T-helper 9 cell (primary cell): ENCODE measurements at regions not wholly inside any gene's neighbourhood (a gene's known extent, or its start where the extent isn't known, plus 50 kb on each side); places are given as distances from the start of the nearest gene placed in this dataset.
"Not testable (repeated sequence)": the region's sequence is repeated elsewhere in the genome, so short reads cannot be mapped to it uniquely, and the experiment has no call there.

Experiments used
- DNase-seq: peaks from one replicate; pipeline ENCODE4 v3.0.0-alpha.2; 2020

DNA sequence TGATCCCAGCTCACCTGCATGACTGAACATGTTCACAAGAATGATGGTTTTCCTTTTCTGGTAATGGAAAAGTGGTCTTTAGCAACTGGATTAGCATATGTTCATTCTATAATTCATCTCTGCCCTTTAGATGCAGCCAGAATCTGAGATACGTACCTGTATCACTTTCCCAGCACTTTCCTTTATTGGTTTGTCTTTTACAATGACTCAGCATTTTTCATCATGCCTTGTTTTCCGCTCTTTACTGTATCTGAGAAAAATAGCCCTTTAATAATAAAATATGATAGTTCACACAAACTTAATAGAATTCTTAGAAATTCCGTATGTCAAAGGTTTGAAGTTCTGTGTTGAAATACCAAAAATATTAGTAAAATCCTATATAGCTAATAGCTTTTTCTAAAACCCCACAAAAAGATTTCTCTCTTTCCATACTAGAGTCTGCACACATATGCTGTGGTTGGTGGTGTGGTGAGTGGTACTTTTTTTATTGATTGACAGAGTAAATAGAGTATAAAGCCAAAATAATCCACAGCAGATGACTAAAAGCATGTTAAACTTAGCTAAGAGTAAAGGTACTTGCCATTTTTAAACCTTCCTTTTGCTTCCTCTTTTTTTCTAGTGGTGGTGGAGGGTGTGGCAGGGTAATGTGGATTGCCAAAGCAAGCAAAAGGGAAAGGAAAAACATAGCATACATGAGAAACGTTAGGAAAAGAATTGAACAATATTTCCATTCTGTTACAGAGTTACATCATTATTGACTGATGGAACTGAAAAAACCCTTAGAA lies 328.9 kb upstream of the RBMS3 start:
- DNase-seq: no peak

DNA sequence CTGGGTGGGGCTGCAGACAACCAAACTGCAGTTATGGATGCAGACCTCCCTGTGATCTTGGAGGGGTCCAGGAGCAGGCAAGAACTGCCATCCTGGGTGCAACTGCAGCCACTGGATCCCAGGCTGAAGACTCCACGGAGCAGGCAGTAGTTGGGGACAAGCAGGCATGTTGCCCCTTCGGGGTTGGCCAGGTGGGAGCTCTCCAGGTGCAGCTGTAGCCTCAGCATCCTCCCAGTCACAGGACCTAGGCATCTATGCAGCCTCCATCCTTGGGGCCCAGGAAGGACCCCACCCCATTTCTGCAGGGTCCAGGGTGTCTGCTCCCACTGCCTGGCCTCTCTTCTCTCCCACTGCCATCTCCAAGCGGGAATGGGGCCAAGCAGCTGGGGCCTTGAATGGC lies 322.2 kb upstream of the RBMS3 start:
- no peak for DNase-seq

DNA sequence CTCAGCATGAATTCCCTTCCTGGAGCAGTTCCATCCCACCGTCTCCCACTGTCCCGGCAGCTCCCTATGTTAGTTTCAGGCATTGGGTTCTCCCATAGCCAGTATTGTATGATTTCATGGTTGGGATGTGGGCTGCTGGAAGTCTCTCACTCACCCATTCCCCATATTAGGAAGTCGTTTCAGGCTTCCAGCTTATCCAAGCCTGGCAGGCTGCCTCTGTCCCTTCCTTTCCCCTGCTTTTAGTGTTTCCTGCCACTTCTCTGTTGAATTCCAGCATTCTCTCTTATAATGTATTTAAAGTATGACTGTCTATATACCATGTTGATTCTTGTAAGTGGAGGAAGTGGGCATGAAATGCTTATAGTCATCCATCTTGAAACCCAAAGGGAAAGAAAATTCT lies 309.7 kb upstream of the RBMS3 start:
- no peak for DNase-seq

DNA sequence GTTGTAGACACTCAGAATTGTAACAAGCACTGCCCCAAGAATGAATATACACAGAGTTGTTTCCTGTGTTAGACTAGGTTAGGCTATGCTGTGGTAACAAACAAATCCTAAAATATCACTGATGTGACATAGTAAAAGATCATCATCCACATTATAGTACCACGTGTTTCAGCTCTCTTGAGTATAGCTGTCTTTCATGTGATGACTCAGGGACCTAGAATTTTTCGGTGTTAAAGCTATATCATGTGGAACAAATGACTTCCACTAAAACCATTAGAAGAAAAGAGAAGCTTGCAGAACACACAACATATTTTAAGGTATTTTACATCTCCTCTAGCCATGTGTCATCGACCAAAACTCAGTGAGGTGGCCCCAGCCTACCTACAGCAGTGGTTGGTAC lies 307.9 kb upstream of the RBMS3 start:
- DNase-seq: no peak

DNA sequence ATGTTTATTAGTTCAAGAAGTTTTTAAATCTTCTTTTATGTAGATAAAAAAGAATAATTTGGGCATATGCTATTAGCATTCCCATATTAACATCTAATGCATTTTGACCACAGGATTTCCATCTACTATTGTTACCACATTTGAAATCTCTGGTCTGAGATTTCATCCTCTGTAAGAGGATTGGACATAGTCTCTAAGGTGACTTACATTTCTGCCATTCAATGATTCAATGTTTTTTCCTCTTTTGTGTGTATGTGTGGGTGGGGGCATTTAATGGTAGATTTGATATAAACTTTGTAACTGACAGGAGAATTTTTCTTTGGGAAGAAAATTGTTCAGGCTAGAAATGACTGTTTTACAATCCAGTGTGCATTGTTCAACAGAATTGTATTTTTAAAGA lies 307.3 kb upstream of the RBMS3 start:
- DNase-seq: no peak

DNA sequence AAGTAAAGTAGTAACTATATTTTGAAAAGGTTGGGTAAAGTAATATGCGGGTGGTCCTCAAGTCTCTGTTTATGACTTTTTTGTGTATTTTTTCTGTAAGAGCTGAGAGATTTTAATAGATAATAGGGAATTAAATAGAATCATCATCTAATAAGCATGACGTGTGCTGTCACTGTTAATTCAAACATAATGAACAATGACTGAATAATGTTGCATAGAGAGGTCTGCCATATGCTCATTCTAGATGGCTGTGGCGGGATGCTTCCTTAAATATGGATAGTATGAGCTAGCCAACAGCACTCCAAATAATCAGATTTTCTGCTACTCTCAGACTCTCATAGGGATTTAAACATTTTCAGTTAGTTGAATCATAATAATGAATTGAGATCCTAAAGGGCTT lies 302.8 kb upstream of the RBMS3 start:
- DNase-seq: no peak

DNA sequence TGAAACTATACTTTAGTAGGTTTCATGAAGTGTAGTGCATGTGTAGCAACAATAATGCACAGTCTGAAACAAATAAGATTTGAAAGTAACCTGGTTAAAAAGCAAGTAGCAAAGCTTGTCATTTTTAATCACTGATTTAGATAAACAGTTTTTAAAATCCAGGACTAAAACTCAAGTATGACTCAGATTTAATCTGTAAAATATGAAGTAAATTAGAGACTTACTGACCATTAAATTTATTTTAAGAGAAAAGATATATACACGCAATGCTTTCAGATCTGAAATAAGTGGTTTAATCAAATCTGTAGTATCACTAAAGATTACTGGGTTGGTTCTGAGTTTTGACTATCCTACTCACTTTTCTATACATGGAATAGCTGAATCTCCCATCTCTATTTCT lies 300.7 kb upstream of the RBMS3 start:
- DNase-seq: no peak

DNA sequence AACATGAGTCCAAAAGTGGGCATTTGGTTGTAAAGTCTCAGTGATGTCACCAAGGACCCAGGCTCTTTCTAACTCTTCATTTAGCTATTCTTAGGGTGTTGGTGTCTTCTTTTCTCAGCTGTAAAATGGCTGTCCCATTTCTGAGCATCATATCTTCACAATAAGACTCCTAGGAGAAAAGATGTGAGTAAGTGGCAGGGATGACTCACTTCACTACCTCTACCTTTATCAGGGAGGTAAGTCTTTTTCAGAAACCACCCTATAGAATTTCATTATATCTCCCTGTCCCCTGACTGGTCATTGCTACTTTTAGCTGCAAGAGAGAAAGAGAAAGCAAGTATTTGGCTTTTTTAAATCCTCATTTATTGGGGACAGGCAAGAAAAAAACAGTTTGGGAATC lies 300.2 kb upstream of the RBMS3 start:
- DNase-seq: no peak

DNA sequence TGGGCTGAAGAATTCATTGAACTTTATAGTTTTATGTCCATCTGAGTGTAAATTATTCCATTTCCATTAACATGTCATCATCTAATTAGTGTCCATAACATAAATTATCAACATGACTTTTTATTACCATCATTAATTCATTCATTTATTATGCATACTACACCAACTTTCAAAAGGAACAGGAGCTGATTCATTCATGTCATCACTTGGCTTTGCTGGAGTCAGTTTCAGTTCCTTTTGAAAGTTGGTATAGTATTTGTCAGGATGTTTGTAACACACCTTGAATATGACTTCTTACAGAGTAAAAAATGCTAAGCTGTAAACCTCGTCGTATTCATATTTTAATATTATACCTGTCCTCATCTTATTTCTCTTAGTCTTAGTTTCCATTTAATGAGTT lies 298.0 kb upstream of the RBMS3 start:
- DNase-seq: no peak

DNA sequence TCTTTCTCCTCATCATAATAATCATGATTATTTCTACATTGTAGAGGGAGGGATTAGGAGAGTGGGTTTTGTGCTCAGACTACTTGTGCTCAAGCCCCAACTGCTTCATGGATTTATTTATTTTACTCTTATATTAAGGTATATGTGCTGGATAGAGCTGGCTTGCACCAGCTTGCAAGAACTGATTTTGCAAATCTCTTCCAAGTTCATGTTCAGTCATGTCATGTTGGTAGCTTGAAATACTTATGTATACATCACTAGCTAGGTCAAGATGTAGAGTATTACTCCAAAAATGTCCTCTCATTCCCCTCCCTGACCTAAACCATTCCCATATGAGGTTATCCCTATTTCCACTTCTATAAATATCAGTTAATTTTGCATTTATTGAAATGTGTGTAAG lies 293.9 kb upstream of the RBMS3 start:
- no peak for DNase-seq

DNA sequence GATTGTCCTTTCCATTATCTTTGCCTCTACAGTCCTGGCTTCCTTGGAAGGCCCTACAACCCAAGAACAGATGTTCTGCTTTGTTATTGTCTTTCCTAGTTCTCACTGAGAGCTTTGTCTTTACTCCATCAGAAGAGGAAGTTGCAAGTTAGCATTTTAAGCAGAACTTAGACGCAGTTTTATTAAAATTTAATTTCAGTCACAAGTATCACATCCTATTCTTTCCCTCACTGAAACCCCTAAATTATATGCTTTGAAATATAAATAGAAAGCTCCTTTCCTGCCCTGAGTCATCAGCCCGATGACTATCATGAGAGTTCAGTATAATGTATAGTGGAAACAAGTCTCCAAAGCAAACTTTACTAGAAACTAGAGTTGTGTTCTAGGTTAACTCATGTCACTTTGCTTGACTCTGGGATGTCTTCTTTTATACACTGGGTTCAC lies 291.2 kb upstream of the RBMS3 start:
- no peak for DNase-seq

DNA sequence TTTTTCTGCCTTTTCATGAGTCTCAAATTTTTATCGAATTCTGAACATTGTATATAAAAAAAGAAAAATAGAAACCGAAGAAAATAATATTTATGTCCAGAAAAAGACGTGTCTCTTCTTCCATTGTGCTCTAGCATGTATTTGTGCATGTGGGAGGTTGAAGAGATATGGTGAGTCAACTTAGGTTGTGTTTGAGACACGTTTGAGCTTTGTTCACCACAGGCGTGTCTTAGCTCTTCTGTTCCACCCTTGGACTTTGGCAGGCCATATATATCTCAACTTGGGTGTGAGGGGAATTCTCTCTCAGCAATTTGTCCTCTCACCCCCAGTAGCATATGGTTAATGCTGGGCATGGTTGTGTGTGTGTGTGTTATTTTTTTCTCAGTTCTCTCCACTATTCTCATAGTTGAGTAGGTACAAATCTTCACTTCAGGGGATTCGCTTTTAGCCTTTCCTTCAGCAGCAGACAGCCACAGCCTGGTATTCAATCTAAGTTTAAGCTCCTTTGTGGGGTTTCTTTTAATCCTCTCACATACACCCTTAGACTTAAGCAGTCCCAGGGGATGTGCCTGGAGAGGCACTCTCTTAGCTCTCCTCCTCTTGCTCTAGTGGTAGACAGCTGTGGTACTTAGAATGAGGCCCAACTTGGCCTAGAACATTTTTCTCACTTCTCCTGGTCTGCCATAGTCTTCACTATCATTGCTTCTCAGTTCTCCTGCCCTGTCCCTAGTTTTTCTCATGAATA lies 286.5 kb upstream of the RBMS3 start:
- no peak for DNase-seq

DNA sequence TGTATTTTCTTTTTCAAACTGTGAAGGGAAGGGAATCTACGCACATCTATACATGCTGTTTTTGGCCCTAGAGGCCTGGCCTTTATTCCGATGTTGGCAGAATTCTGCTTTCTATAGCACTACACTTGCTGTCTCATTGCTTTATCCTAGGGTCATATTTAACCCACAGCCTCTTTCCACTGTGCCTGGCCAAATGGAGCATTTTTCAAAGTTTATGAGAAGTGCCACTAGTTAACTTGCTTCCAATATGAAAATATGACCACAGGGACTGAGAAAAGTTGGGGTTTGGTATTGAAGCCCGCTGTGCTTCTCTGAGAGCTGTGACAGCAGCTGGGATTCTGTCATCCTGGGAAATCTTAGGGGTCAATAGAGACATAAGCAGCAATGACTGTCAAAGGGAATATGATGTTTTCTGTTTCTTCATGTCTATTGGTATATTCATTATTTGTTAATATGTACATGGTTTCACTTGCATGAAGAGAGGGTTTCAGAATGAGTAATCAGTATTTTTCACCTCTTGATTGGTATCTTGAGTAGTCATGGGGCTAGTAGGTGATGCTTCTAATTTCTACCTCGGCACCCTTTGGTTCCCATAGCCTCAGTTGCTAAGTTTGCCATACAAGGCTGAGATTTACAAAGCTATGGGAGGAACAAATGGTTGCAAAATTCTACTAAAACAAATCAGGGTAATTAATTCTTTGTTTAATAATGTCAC lies 275.8 kb upstream of the RBMS3 start:
- DNase-seq: no peak

DNA sequence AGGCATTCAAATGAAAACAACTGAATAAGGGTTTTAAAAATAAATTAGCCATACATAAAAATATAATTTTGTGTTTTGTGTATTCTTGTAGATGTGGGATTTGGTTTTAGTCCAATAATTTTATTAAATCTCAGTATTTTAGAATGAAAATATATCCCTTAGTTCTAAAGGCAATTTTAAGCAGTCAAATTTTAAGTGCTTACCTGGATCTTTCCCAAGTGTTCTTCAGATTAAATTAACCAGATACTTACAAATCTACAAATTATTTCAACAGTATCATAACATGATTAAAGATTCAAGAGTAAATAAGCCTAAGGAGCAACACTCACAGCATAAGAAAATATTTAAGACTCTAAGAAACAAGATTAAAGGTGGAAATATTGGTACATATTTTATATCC lies 275.0 kb upstream of the RBMS3 start:
- DNase-seq: no peak

DNA sequence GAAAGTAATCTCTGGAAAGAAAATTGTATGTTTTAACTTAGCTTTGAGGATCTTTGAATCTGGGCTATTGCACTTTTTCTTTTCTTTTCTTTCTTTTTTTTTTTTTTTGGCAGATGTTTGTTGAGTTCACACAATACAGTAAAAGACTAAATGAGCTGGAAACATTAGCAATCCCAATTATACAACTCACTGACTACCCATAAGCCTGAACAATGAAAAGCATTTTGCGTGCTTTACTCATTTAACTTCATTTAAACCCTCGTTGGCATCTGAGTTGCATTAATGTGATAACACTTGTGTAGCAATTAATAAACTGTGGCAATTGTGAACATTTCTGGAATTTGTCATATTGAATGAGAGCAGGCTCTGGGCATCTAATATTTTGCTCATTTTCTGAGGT lies 269.4 kb upstream of the RBMS3 start:
- no peak for DNase-seq

DNA sequence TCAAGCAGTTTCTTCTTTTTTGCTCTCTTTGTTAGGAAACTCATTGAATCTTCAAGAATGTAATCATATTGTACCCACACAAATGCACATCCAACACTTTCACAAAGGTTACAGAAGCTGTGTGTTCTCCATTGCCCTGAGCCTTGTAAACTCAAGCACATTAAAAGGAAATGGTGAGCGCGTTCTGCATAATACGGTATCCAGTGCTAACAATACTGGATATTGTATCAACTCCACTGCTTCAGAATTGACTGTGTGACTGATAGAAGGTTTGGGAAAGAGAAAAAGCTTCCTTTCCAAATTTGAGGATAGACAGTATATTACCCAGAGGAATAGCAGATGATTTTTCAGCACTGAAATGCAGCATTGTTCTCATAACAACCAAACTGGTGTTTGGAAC lies 268.9 kb upstream of the RBMS3 start:
- DNase-seq: no peak

DNA sequence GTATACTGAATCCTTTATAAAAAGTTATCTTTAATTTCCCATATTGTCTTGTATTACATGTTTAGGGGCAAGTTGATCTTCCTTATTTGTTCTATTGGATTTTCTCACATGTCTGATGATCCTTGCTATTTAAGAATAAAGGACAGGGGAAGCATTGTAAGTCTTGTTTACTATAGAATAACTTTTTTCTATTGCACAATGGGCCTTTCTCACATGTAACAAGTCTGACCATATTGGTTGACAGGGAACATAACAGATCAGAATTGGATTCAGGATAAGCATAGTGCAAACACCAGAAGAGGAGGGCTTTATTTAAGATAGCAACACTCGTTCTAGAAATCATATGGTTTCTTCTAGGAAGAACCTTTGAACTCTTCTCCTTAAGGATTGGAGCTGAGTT lies 257.9 kb upstream of the RBMS3 start:
- DNase-seq: no peak

DNA sequence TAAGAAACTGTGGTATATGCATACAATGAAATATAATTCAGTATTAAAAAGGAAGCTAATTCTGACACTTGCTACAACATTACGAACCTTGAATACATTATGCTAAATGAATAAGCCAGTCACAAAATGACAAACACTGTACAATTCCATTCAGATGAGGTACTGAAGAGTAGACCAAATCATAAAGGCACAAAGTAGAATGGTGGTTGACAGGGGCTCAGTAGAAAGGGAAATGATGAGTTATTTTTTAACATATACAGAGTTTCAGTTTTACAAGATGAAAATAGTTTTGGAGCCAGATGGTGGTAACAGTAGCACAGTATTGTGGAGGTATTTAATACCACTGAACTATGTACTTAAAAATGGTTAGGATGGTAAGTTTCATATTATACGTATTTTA lies 254.6 kb upstream of the RBMS3 start:
- DNase-seq: no peak

DNA sequence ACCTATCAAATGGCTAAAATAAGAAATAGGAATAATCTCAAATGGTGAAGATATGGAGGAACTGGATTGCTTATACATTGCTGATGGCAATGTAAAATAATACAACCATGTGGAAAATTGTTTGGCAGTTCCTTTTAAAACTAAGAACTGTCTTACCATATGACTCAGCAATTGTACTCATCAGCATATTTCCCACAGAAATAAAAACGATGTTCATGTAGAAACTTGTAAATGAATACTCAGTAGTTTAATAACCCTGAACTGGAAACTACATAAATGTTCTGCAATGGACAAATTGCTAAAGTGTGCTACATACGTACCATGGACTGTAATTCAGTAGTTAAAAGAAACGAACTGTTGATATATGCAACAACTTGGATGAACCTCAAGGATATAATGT lies 253.9 kb upstream of the RBMS3 start:
- no peak for DNase-seq

DNA sequence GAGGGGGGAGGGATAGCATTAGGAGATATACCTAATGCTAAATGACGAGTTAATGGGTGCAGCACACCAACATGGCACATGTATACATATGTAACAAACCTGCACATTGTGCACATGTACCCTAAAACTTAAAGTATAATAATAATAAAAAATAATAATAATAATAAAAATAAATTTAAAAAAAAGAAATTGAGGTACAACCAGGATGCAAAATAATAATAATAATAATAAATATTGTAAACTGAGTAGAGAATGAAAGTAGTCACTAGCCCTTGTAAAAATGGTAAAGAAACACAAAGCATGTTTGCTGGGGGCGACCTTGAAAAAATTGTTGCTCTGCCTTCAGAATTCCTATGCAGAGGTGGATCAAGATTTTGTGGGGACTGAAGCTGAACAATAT lies 249.7 kb upstream of the RBMS3 start:
- DNase-seq: not testable (repeated sequence)

DNA sequence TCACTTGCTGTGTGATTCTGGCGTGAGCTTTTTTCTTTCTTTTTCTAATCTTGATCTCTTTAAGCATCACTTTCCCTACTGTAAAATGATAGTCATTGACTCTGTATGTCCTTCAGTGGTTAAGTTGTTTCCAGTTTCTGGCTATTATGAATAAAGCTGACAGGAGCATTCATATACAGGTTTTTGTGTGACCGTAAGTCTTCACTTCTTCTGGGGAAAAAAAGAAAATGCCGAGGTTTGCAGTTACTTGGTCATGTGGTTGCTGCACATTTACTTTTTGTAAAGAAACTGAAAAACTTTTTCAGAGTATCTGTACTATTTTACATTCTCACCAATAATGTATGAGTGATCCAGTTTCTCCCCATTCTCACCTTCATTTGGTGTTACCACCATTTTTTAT lies 247.4 kb upstream of the RBMS3 start:
- no peak for DNase-seq

DNA sequence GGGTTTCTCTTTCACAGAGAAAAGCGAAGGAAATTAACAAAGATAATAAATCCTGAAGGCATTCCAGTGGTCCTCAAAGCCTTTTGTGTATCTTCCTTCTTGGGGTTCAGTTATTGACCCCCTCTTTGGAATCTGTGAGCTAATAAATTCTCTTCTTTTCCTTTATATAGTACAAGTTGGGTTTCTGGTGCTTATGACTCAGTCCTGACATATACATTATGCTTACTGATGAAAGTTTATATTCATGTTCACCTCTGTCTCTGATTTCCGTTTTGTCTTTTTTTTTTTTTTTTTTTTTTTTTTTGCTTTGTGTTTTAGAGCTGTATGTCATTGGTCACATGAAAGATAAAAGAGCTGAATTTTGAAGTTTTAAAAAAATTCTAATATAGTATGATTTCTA lies 230.7 kb upstream of the RBMS3 start:
- DNase-seq: no peak

DNA sequence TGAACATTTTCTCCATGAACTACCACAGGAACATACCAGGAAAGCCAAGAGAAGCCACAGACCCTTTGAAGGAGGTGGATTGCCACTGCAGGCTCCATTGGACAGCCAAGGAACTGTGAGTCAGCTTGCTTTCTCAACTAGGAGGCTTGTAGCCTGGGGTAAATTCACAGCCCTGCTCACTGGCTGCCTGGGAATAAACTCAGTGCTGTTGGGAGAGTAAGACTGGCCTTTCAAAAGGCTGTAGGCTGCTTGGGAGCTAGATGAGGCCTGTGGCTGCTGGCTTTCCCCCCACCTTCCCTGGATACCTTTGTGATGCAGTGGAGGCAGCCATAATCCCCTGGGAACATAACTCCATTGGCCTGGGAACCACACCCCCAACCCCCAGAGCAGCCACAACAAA lies 223.5 kb upstream of the RBMS3 start:
- no peak for DNase-seq

DNA sequence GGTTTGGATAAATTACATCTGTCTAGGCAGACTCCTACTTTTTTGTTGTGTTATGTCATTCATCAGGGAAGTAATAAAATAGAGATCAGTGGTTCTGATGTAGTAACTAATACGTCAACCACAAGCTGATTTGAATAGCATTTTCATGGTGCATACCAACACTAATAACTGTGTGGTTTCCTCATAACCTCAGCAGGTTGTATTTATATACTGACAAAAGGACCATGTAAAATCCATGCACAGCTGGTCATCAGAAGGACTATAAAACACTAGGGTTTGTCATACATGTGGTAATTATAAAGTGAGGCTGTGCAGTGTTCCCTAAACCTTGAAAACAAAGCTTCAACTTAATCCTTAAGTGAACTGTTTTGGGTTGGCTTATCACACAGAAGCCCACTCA lies 216.8 kb upstream of the RBMS3 start:
- DNase-seq: no peak
